Keratinocyte (primary cell): ENCODE measurements at regions not wholly inside any gene's neighbourhood (a gene's known extent, or its start where the extent isn't known, plus 50 kb on each side); places are given as distances from the start of the nearest gene placed in this dataset.

Experiments
- CTCF ChIP-seq, 3 experiments: IDR thresholded peaks in 1 of 3; conservative IDR thresholded peaks in 1 of 3; optimal IDR thresholded peaks in 1 of 3; 2 replicates in 2 of 3; 3 replicates in 1 of 3; pipeline versions ENCODE3 to v1.5.1; 2011; ENCODE audit warnings: low read length in 3 of 3, mild to moderate bottlenecking in 3 of 3, moderate library complexity in 2 of 3, control low read depth in 1 of 3, inconsistent platforms in 1 of 3; ENCODE audit not compliant: insufficient read depth in 2 of 3; ENCODE audit errors: extremely low read depth in 1 of 3
- EZH2 ChIP-seq: IDR thresholded peaks from one replicate; pipeline ENCODE4 v1.6.1; 2012; ENCODE audit warnings: inconsistent platforms, mild to moderate bottlenecking, low read length, moderate library complexity

GRCh38 chr12:114275086-114275485, 130.9 kb downstream of the TBX5 start:
- TF ChIP-seq CTCF (optimal IDR thresholded peaks at IDR 0.05 in 1 of 3, IDR thresholded peaks at IDR 0.05 in 1 of 3, conservative IDR thresholded peaks at IDR 0.05 in 1 of 3; ENCODE audit: extremely low read depth in 1 of 3, insufficient read depth in 2 of 3, low read length in 3 of 3) (no peak), EZH2 (no peak)
